ENCODE measurements at regions not wholly inside any gene's neighbourhood (a gene's known extent, or its start where the extent isn't known, plus 50 kb on each side); places are given as distances from the start of the nearest gene placed in this dataset.

- TF ChIP-seq, protein P1, sequence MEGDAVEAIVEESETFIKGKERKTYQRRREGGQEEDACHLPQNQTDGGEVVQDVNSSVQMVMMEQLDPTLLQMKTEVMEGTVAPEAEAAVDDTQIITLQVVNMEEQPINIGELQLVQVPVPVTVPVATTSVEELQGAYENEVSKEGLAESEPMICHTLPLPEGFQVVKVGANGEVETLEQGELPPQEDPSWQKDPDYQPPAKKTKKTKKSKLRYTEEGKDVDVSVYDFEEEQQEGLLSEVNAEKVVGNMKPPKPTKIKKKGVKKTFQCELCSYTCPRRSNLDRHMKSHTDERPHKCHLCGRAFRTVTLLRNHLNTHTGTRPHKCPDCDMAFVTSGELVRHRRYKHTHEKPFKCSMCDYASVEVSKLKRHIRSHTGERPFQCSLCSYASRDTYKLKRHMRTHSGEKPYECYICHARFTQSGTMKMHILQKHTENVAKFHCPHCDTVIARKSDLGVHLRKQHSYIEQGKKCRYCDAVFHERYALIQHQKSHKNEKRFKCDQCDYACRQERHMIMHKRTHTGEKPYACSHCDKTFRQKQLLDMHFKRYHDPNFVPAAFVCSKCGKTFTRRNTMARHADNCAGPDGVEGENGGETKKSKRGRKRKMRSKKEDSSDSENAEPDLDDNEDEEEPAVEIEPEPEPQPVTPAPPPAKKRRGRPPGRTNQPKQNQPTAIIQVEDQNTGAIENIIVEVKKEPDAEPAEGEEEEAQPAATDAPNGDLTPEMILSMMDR (IDR thresholded peaks at IDR 0.05): no peak
- TF ChIP-seq EZH2phosphoT487 (IDR thresholded peaks at IDR 0.05) (no peak), EZH2 (IDR thresholded peaks at IDR 0.05) (no peak)
Observed at GRCh38 chr4:114335339-114335738, 263.3 kb upstream of the UGT8 start.
